ENCODE measurements at regions not wholly inside any gene's neighbourhood (a gene's known extent, or its start where the extent isn't known, plus 50 kb on each side); places are given as distances from the start of the nearest gene placed in this dataset.

DNA sequence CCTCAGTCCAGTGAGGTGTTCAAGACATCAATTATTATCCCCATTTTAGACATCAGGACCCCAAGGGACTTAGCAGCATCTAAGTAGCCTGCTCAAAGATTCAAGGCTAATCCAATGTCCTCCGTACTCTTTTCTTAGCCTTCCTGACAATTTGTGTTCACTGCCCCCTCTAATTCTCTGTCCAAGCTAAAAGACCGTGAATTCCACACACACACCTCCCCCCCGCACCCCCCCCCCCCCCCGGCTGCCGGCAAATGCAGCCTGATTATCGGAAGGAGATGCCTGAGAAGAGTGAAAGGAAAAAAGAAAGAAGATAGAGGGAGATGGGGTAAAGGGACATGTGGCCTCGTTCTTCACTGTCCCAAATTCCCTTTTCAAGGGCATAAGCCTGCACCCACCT lies 58.1 kb upstream of the NLK start:
- Histone ChIP-seq H3K27me3 (ENCODE audit: insufficient read depth) (no peaks in the 10 kb centered on the region), H3K36me3 (ENCODE audit: insufficient read depth) (no peaks in the 10 kb centered on the region), H3K4me3 (no peak overlapping the region), H3K27ac (ENCODE audit: low read depth) (no peak overlapping the region), H2AFZ (no peak overlapping the region; the same call in 1 of the 2 replicates), H3K79me2 (replicated peaks; ENCODE audit: insufficient read depth) (no peaks in the 10 kb centered on the region), H3F3A (replicated peaks; ENCODE audit: low read depth) (no peaks in the 10 kb centered on the region), H3K4me1 (ENCODE audit: insufficient read depth) (no peaks in the 10 kb centered on the region; the same call in 1 of the 2 replicates), H4K20me1 (replicated peaks; ENCODE audit: insufficient read depth) (no peaks in the 10 kb centered on the region), H3K9me2 (ENCODE audit: insufficient read depth) (0 out of 2 replicates have a peak, but pooled peaks cover 2% of the 10 kb centered on the region), H3K4me2 (no peak overlapping the region)
- Mint-ChIP-seq H3K36me3 (ENCODE audit: low read depth) (no peaks in the 10 kb centered on the region), H3K4me1 (peaks cover 18% of the 10 kb centered on the region; the same call in 2 of the 3 replicates), H3K27me3 (ENCODE audit: insufficient read depth, low read depth, poor library complexity) (no peaks in the 10 kb centered on the region), H3K9me3 (no peaks in the 10 kb centered on the region), H3K27ac (no peak overlapping the region), H3K4me3 (no peak overlapping the region)
- TF ChIP-seq JUNB (IDR thresholded peaks at IDR 0.05; ENCODE audit: unreplicated experiment) (no peak), EZH2 (IDR thresholded peaks at IDR 0.05; ENCODE audit: low read depth, unreplicated experiment) (no peak), NANOG (IDR thresholded peaks at IDR 0.05; ENCODE audit: borderline replicate concordance) (no peak), ZNF331 (CRISPR knock-in tag; IDR thresholded peaks at IDR 0.05; ENCODE audit: low read depth) (no peak), ZNF114 (CRISPR knock-in tag; IDR thresholded peaks at IDR 0.05) (no peak), CREB1 (CRISPR knock-in tag; IDR thresholded peaks at IDR 0.05; ENCODE audit: low read depth) (no peak), EZH2phosphoT487 (IDR thresholded peaks at IDR 0.05; ENCODE audit: unreplicated experiment) (no peak), STAT1 (IDR thresholded peaks at IDR 0.05; ENCODE audit: unreplicated experiment) (no peak), POLR2AphosphoS5 (IDR thresholded peaks at IDR 0.05; ENCODE audit: low read depth) (no peak)
- TF ChIP-seq, protein P1, sequence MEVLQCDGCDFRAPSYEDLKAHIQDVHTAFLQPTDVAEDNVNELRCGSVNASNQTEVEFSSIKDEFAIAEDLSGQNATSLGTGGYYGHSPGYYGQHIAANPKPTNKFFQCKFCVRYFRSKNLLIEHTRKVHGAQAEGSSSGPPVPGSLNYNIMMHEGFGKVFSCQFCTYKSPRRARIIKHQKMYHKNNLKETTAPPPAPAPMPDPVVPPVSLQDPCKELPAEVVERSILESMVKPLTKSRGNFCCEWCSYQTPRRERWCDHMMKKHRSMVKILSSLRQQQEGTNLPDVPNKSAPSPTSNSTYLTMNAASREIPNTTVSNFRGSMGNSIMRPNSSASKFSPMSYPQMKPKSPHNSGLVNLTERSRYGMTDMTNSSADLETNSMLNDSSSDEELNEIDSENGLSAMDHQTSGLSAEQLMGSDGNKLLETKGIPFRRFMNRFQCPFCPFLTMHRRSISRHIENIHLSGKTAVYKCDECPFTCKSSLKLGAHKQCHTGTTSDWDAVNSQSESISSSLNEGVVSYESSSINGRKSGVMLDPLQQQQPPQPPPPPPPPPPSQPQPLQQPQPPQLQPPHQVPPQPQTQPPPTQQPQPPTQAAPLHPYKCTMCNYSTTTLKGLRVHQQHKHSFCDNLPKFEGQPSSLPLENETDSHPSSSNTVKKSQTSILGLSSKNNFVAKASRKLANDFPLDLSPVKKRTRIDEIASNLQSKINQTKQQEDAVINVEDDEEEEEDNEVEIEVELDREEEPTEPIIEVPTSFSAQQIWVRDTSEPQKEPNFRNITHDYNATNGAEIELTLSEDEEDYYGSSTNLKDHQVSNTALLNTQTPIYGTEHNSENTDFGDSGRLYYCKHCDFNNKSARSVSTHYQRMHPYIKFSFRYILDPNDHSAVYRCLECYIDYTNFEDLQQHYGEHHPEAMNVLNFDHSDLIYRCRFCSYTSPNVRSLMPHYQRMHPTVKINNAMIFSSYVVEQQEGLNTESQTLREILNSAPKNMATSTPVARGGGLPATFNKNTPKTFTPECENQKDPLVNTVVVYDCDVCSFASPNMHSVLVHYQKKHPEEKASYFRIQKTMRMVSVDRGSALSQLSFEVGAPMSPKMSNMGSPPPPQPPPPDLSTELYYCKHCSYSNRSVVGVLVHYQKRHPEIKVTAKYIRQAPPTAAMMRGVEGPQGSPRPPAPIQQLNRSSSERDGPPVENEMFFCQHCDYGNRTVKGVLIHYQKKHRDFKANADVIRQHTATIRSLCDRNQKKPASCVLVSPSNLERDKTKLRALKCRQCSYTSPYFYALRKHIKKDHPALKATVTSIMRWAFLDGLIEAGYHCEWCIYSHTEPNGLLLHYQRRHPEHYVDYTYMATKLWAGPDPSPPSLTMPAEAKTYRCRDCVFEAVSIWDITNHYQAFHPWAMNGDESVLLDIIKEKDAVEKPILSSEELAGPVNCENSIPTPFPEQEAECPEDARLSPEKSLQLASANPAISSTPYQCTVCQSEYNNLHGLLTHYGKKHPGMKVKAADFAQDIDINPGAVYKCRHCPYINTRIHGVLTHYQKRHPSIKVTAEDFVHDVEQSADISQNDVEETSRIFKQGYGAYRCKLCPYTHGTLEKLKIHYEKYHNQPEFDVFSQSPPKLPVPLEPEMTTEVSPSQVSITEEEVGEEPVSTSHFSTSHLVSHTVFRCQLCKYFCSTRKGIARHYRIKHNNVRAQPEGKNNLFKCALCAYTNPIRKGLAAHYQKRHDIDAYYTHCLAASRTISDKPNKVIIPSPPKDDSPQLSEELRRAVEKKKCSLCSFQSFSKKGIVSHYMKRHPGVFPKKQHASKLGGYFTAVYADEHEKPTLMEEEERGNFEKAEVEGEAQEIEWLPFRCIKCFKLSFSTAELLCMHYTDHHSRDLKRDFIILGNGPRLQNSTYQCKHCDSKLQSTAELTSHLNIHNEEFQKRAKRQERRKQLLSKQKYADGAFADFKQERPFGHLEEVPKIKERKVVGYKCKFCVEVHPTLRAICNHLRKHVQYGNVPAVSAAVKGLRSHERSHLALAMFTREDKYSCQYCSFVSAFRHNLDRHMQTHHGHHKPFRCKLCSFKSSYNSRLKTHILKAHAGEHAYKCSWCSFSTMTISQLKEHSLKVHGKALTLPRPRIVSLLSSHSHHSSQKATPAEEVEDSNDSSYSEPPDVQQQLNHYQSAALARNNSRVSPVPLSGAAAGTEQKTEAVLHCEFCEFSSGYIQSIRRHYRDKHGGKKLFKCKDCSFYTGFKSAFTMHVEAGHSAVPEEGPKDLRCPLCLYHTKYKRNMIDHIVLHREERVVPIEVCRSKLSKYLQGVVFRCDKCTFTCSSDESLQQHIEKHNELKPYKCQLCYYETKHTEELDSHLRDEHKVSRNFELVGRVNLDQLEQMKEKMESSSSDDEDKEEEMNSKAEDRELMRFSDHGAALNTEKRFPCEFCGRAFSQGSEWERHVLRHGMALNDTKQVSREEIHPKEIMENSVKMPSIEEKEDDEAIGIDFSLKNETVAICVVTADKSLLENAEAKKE (CRISPR knock-in tag; IDR thresholded peaks at IDR 0.05), result no peak
- TF ChIP-seq, protein P2, sequence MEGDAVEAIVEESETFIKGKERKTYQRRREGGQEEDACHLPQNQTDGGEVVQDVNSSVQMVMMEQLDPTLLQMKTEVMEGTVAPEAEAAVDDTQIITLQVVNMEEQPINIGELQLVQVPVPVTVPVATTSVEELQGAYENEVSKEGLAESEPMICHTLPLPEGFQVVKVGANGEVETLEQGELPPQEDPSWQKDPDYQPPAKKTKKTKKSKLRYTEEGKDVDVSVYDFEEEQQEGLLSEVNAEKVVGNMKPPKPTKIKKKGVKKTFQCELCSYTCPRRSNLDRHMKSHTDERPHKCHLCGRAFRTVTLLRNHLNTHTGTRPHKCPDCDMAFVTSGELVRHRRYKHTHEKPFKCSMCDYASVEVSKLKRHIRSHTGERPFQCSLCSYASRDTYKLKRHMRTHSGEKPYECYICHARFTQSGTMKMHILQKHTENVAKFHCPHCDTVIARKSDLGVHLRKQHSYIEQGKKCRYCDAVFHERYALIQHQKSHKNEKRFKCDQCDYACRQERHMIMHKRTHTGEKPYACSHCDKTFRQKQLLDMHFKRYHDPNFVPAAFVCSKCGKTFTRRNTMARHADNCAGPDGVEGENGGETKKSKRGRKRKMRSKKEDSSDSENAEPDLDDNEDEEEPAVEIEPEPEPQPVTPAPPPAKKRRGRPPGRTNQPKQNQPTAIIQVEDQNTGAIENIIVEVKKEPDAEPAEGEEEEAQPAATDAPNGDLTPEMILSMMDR (conservative IDR thresholded peaks at IDR 0.05; ENCODE audit: low read depth in 2 of 2), result no peak
- DNase-seq (ENCODE audit: low spot score) (no peak), ATAC-seq (no peak)
